HEK293 (cell line): ENCODE measurements at regions not wholly inside any gene's neighbourhood (a gene's known extent, or its start where the extent isn't known, plus 50 kb on each side); places are given as distances from the start of the nearest gene placed in this dataset.

Experiments
- BCL11A ChIP-seq: fragments of 450-650 bp; formaldehyde crosslinking; IDR thresholded peaks from 2 replicates; pipeline ENCODE4 v1.5.1; 2016; ENCODE audit warnings: low read depth, missing biosample characterization, missing genetic modification characterization
- CTCF ChIP-seq: fragments of 450-650 bp; formaldehyde crosslinking; IDR thresholded peaks from 2 replicates; pipeline ENCODE4 v1.5.1; 2016; ENCODE audit warnings: missing biosample characterization, missing genetic modification characterization
- ELK4 ChIP-seq: IDR thresholded peaks from 2 replicates; pipeline ENCODE4 v1.6.1; 2011; ENCODE audit warnings: mild to moderate bottlenecking, low read depth, low read length, borderline replicate concordance
- HOXC10 ChIP-seq: sonication (generic); formaldehyde crosslinking; IDR thresholded peaks from 2 replicates; pipeline ENCODE4 v1.8.1; 2023; ENCODE audit warnings: mild to moderate bottlenecking, missing genetic modification reagents
- MZF1 ChIP-seq: fragments of 450-650 bp; formaldehyde crosslinking; IDR thresholded peaks from 2 replicates; pipeline ENCODE4 v1.5.1; 2017; ENCODE audit warnings: missing biosample characterization, missing genetic modification characterization, borderline replicate concordance
- ZFP3 ChIP-seq: fragments of 450-650 bp; formaldehyde crosslinking; IDR thresholded peaks from 2 replicates; pipeline ENCODE4 v1.5.1; 2016; ENCODE audit warnings: low read depth, missing biosample characterization, missing genetic modification characterization
- ZNF148 ChIP-seq: fragments of 450-650 bp; formaldehyde crosslinking; IDR thresholded peaks from 2 replicates; pipeline ENCODE4 v1.5.0; 2017; ENCODE audit warnings: missing biosample characterization, missing genetic modification characterization, borderline replicate concordance
- ZNF175 ChIP-seq: fragments of 450-650 bp; formaldehyde crosslinking; IDR thresholded peaks from 2 replicates; pipeline ENCODE4 v1.5.1; 2016; ENCODE audit warnings: missing biosample characterization, missing genetic modification characterization
- ZNF335 ChIP-seq: fragments of 450-650 bp; formaldehyde crosslinking; conservative IDR thresholded peaks from 2 replicates; pipeline ENCODE4 v1.5.1; 2016; ENCODE audit warnings: missing biosample characterization, missing genetic modification characterization
- ZNF555 ChIP-seq: fragments of 450-650 bp; formaldehyde crosslinking; conservative IDR thresholded peaks from 2 replicates; pipeline ENCODE4 v1.5.1; 2017; ENCODE audit warnings: missing biosample characterization, mild to moderate bottlenecking, missing genetic modification characterization, inconsistent platforms
- ZNF580 ChIP-seq: fragments of 450-650 bp; formaldehyde crosslinking; IDR thresholded peaks from 2 replicates; pipeline ENCODE4 v1.5.1; 2016; ENCODE audit warnings: missing biosample characterization, missing genetic modification characterization
- ZSCAN4 ChIP-seq: fragments of 450-650 bp; formaldehyde crosslinking; IDR thresholded peaks from 2 replicates; pipeline ENCODE4 v1.5.1; 2017; ENCODE audit warnings: missing biosample characterization, missing genetic modification characterization

- no peak for TF ChIP-seq ZSCAN4
- no peak for TF ChIP-seq CTCF (tag by site-specific recombination)
- no peak for TF ChIP-seq HOXC10
- no peak for TF ChIP-seq ZNF580 (tag by site-specific recombination)
- no peak for TF ChIP-seq ZNF555
- no peak for TF ChIP-seq ZNF148 (tag by site-specific recombination)
- TF ChIP-seq BCL11A (tag by site-specific recombination): no peak
- TF ChIP-seq MZF1 (tag by site-specific recombination): no peak
- TF ChIP-seq ZNF175: no peak
- no peak for TF ChIP-seq ZNF335 (tag by site-specific recombination)
- no peak for TF ChIP-seq ZFP3 (tag by site-specific recombination)
- no peak for TF ChIP-seq ELK4
Measured at GRCh38 chr11:92391808-92392207, 167.2 kb downstream of the FAT3 start.
